ENCODE measurements at regions not wholly inside any gene's neighbourhood (a gene's known extent, or its start where the extent isn't known, plus 50 kb on each side); places are given as distances from the start of the nearest gene placed in this dataset.

DNA sequence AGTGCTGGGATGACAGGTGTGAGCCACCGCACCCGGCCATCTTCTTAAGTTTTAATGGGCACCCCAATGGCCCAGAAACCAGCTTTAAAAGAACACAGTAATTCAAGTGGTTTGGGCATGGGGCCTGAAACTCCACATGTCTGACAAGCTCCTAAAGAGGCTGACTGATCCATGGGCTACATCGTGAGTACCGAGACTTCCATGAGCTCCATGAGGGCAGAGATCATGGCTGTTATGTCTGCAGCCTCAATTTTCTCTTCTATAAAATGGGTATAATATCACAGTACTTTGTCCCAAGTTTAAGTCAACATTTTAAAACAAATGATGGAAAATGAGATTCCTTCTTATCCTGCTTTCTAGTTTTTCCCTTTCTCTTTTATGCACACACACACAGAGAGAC lies 397.6 kb upstream of the MAF start:
- TF ChIP-seq, protein P1, sequence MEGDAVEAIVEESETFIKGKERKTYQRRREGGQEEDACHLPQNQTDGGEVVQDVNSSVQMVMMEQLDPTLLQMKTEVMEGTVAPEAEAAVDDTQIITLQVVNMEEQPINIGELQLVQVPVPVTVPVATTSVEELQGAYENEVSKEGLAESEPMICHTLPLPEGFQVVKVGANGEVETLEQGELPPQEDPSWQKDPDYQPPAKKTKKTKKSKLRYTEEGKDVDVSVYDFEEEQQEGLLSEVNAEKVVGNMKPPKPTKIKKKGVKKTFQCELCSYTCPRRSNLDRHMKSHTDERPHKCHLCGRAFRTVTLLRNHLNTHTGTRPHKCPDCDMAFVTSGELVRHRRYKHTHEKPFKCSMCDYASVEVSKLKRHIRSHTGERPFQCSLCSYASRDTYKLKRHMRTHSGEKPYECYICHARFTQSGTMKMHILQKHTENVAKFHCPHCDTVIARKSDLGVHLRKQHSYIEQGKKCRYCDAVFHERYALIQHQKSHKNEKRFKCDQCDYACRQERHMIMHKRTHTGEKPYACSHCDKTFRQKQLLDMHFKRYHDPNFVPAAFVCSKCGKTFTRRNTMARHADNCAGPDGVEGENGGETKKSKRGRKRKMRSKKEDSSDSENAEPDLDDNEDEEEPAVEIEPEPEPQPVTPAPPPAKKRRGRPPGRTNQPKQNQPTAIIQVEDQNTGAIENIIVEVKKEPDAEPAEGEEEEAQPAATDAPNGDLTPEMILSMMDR (conservative IDR thresholded peaks at IDR 0.05) = no peak
- TF ChIP-seq ZFX (IDR thresholded peaks at IDR 0.05) = no peak

Measured in C4-2B (cell line).